OCI-LY7 (cell line): ENCODE measurements at regions not wholly inside any gene's neighbourhood (a gene's known extent, or its start where the extent isn't known, plus 50 kb on each side); places are given as distances from the start of the nearest gene placed in this dataset.

Source experiments
- BruUV-seq: library from RNA; stranded (reverse); fragments of 400-500 nt; replicated peaks from 2 replicates; lab custom pipeline; 2021; lab: Mats Ljungman, UMichigan
- CTCF ChIA-PET: fragments of 300-600 bp; sonication (Branson Sonifier 250); formaldehyde crosslinking; loops from one replicate; lab custom pipeline; 2022; ENCODE audit warnings: antibody characterized with exemption; ENCODE audit not compliant: unreplicated experiment; lab: Charles Lee
- POLR2A ChIA-PET: fragments of 300-600 bp; sonication (Branson Sonifier 250); formaldehyde crosslinking; loops from one replicate; lab custom pipeline; 2022; ENCODE audit warnings: antibody characterized with exemption; lab: Charles Lee
- DNase-seq: peaks from one replicate; pipeline ENCODE4 v3.0.0-alpha.2; 2015; ENCODE audit warnings: low spot score
- H2AFZ ChIP-seq: fragments of 200-600 bp; sonication (generic), shearing (Covaris generic); 2 replicates; pipeline ENCODE4 v1.6.1; 2014; ENCODE audit warnings: mild to moderate bottlenecking, antibody characterized with exemption, low read length, moderate library complexity
- H3K27ac ChIP-seq: fragments of 200-600 bp; sonication (generic); 2 replicates; pipeline ENCODE4 v1.5.1; 2014; ENCODE audit warnings: mixed run types, low read depth, mild to moderate bottlenecking, moderate library complexity, low read length, inconsistent platforms; ENCODE audit not compliant: poor library complexity, severe bottlenecking
- H3K36me3 ChIP-seq: fragments of 200-600 bp; sonication (generic); 2 replicates; pipeline ENCODE4 v1.6.1; 2014; ENCODE audit warnings: mild to moderate bottlenecking, antibody characterized with exemption, low read length, moderate library complexity, mixed read lengths; ENCODE audit not compliant: insufficient read depth
- H3K4me1 ChIP-seq: fragments of 200-600 bp; sonication (generic); 2 replicates; pipeline ENCODE4 v1.5.1; 2014; ENCODE audit warnings: mild to moderate bottlenecking, low read length; ENCODE audit not compliant: insufficient read depth, poor library complexity, severe bottlenecking
- H3K4me2 ChIP-seq: fragments of 200-600 bp; sonication (generic); 2 replicates; pipeline ENCODE4 v1.6.1; 2014; ENCODE audit warnings: mild to moderate bottlenecking, low read length
- H3K4me3 ChIP-seq: fragments of 200-600 bp; sonication (generic); 2 replicates; pipeline ENCODE4 v1.5.1; 2014; ENCODE audit warnings: mild to moderate bottlenecking, low read depth, low read length; ENCODE audit not compliant: poor library complexity, severe bottlenecking
- H3K79me2 ChIP-seq: fragments of 200-600 bp; sonication (generic); 2 replicates; pipeline ENCODE4 v1.6.1; 2016; ENCODE audit warnings: low read depth, mild to moderate bottlenecking, low read length, moderate library complexity, mixed read lengths; ENCODE audit not compliant: insufficient read depth
- H3K9me2 ChIP-seq: fragments of 200-600 bp; sonication (generic); 2 replicates; pipeline ENCODE4 v1.6.1; 2016; ENCODE audit warnings: mild to moderate bottlenecking, low read length, mixed read lengths; ENCODE audit not compliant: insufficient read depth
- H3K9me3 ChIP-seq: fragments of 200-600 bp; sonication (generic); 2 replicates; pipeline ENCODE4 v1.6.1; 2014; ENCODE audit warnings: mild to moderate bottlenecking, mixed run types, low read length, mixed read lengths
- H4K20me1 ChIP-seq: fragments of 200-600 bp; sonication (generic); 2 replicates; pipeline ENCODE4 v1.6.1; 2014; ENCODE audit warnings: mild to moderate bottlenecking, antibody characterized with exemption, low read length, moderate library complexity, mixed read lengths; ENCODE audit not compliant: insufficient read depth
- EZH2phosphoT487 ChIP-seq: fragments of 200-600 bp; sonication (generic); IDR thresholded peaks from 2 replicates; pipeline ENCODE4 v1.6.1; 2018; ENCODE audit warnings: low read depth, borderline replicate concordance, mild to moderate bottlenecking, mixed run types, antibody characterized with exemption, low read length, moderate library complexity, mixed read lengths
- intact Hi-C: fragments of 100-400 bp; cut with micrococcal nuclease; formaldehyde crosslinking; loops from one replicate; pipeline ENCODE4 v1.10.0; 2022; ENCODE audit not compliant: unreplicated experiment
- TF ChIP-seq, protein P1 (sequence below): fragments of 200-600 bp; sonication (generic); conservative IDR thresholded peaks from 2 replicates; pipeline ENCODE4 v1.5.1; 2014; ENCODE audit warnings: mild to moderate bottlenecking, antibody characterized with exemption, low read length, moderate library complexity, mixed read lengths

DNA sequence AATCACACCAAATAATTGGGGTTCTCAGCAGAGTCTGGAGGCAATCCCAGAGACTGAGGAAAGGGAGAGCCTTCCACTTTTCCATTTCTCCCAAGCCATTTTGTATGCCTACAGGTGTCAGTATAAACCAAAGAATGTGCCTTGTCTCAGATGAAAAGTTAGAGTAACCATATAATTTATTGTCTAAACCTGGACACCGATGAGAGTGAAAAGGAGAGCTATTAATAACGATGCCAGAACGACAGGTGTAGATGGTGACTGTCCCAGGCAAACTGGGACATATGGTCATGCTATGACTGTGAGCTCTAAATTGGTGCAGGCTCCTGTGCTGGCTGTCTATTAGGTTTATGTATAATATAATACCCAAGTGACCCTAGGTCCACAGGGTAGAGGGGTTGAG, 219.6 kb downstream of the ARHGAP12 start:
- Histone ChIP-seq H3K9me2 (no peaks in the 10 kb centered on the region), H3K9me3 (no peaks in the 10 kb centered on the region), H3K36me3 (no peaks in the 10 kb centered on the region), H4K20me1 (no peaks in the 10 kb centered on the region), H3K27ac (no peak overlapping the region), H3K4me2 (no peak overlapping the region), H2AFZ (no peak overlapping the region), H3K4me3 (no peak overlapping the region), H3K4me1 (no peaks in the 10 kb centered on the region), H3K79me2 (no peaks in the 10 kb centered on the region)
- no TSS peak for BruUV-seq
- no peak for DNase-seq
- ChIA-PET POLR2A (interaction anchor here (0.6 to 1.0 kb wide), 2 partner anchors 18 to 961 kb away, joined by 3 read pairs; no protein-coding TSS in a partner anchor), CTCF (interaction anchor here (0.6 kb wide), 1 partner anchor 10 kb away, joined by 3 read pairs; no protein-coding TSS in a partner anchor)
- intact Hi-C loops = no loop called here
- TF ChIP-seq, protein P1, sequence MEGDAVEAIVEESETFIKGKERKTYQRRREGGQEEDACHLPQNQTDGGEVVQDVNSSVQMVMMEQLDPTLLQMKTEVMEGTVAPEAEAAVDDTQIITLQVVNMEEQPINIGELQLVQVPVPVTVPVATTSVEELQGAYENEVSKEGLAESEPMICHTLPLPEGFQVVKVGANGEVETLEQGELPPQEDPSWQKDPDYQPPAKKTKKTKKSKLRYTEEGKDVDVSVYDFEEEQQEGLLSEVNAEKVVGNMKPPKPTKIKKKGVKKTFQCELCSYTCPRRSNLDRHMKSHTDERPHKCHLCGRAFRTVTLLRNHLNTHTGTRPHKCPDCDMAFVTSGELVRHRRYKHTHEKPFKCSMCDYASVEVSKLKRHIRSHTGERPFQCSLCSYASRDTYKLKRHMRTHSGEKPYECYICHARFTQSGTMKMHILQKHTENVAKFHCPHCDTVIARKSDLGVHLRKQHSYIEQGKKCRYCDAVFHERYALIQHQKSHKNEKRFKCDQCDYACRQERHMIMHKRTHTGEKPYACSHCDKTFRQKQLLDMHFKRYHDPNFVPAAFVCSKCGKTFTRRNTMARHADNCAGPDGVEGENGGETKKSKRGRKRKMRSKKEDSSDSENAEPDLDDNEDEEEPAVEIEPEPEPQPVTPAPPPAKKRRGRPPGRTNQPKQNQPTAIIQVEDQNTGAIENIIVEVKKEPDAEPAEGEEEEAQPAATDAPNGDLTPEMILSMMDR = no peak
- no peak for TF ChIP-seq EZH2phosphoT487

DNA sequence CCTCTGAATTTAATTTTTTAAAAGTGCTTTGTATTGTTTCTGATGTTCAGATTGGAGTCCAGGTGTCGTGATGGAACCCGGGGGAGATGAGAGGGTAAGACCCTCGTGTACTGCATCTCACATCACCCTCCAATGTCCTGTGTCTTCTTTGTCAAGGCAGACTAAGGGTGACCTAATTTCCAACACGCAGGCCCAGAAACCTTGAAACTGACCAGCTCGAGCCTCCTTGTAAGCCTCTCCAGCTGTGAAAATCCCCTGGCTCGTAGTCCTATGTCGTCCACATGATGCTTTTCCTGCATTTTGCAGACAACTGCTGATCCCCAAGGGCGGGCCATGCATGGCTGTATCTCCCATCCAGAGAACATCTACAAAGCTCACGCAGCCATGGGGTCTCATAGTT, 220.2 kb downstream of the ARHGAP12 start:
- no peak overlapping the region for H3K27ac ChIP-seq
- DNase-seq = no peak
- H3K4me2 ChIP-seq = no peak overlapping the region
- intact Hi-C loops = no loop called here
- no peak overlapping the region for H2AFZ ChIP-seq
- no peaks in the 10 kb centered on the region for H3K4me1 ChIP-seq
- TF ChIP-seq EZH2phosphoT487 = no peak
- TF ChIP-seq, protein P1 = no peak
- H3K9me2 ChIP-seq = no peaks in the 10 kb centered on the region
- CTCF ChIA-PET = no interaction called here
- no peaks in the 10 kb centered on the region for H4K20me1 ChIP-seq
- H3K4me3 ChIP-seq = no peak overlapping the region
- H3K36me3 ChIP-seq = no peaks in the 10 kb centered on the region
- H3K79me2 ChIP-seq = no peaks in the 10 kb centered on the region
- H3K9me3 ChIP-seq = no peaks in the 10 kb centered on the region
- POLR2A ChIA-PET = interaction anchor here (1.0 kb wide), 1 partner anchor 17 kb away, joined by 3 read pairs; no protein-coding TSS in a partner anchor
- BruUV-seq = no TSS peak

DNA sequence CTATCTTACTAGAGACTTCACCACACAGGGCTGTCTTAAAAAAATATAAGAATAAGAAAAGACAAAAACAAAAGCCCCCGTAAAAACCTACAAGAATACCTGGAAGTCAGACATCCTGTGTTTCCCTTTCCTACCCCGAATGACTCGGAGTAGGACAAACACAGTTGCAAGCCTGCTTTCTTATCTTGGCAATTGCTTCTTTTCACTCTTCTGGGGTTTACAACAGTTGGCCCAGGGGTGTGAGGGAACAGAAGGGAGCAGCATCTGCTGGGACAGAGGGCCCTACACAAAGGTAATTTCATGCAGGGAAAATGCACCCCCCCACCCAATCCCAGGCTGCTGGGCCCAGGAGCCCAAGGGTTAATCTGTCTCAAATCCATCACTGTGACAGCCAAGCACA, 220.6 kb downstream of the ARHGAP12 start:
- CTCF ChIA-PET = no interaction called here
- BruUV-seq = no TSS peak
- TF ChIP-seq, protein P1 = no peak
- TF ChIP-seq EZH2phosphoT487 = no peak
- H3K4me2 ChIP-seq = no peak overlapping the region
- POLR2A ChIA-PET = no interaction called here
- H3K4me3 ChIP-seq = no peak overlapping the region
- no peaks in the 10 kb centered on the region for H3K36me3 ChIP-seq
- H2AFZ ChIP-seq = no peak overlapping the region
- no peak for DNase-seq
- H3K79me2 ChIP-seq = no peaks in the 10 kb centered on the region
- no peaks in the 10 kb centered on the region for H3K4me1 ChIP-seq
- no peak overlapping the region for H3K27ac ChIP-seq
- H3K9me3 ChIP-seq = no peaks in the 10 kb centered on the region
- no peaks in the 10 kb centered on the region for H3K9me2 ChIP-seq
- intact Hi-C loops = no loop called here
- no peaks in the 10 kb centered on the region for H4K20me1 ChIP-seq
